ENCODE measurements at regions not wholly inside any gene's neighbourhood (a gene's known extent, or its start where the extent isn't known, plus 50 kb on each side); places are given as distances from the start of the nearest gene placed in this dataset.

- peak; percentile 37 to 91 (median 88) for DNase-seq
- 53 to 73% methylated on average over 2 of the region's 2 CpGs for WGBS, 2 donors
- TF ChIP-seq CTCF (IDR thresholded peaks at IDR 0.05; ENCODE audit: control extremely low read depth, extremely low read depth), result no peak
Observed at GRCh38 chr12:114984634-114985061, 300.7 kb upstream of the TBX3 start.

GRCh38 chr12:114982760-114983159, 298.8 kb upstream of the TBX3 start:
- peak in 1 of 3 donors; percentile 20 for DNase-seq
- 66 to 67% methylated on average over 2 of the region's 2 CpGs for WGBS, 2 donors
- no peak for ATAC-seq (ENCODE audit: insufficient read depth, low FRiP score)

More at GRCh38 chr12:114984634-114985061, 300.7 kb upstream of the TBX3 start:
- Histone ChIP-seq H3K4me1 (ENCODE audit: control insufficient read depth in 5 of 5, insufficient read depth in 5 of 5, low read length in 5 of 5) (no peaks in the 10 kb centered on the region), H3K36me3 (ENCODE audit: control insufficient read depth in 4 of 4, insufficient read depth in 4 of 4, low read length in 4 of 4) (no peaks in the 10 kb centered on the region), H3K27me3 (ENCODE audit: control insufficient read depth in 3 of 3, insufficient read depth in 3 of 3, low read length in 2 of 3) (no peaks in the 10 kb centered on the region), H3K9me3 (ENCODE audit: control insufficient read depth in 4 of 4, insufficient read depth in 3 of 4, low read length in 3 of 4) (peaks cover 0 to 4% (median 0%) of the 10 kb centered on the region in 4 donors), H3K9ac (ENCODE audit: insufficient read depth in 1 of 2, low read length in 2 of 2) (no peak overlapping the region), H3K4me3 (no peak overlapping the region), H3K27ac (ENCODE audit: low read depth in 1 of 2, low read length in 1 of 2) (no peak overlapping the region)
- no peak for ATAC-seq (ENCODE audit: insufficient read depth, low FRiP score)

GRCh38 chr12:114981036-114981435, 297.1 kb upstream of the TBX3 start:
- WGBS, 2 donors, result 79 to 91% methylated on average over 4 of the region's 4 CpGs
- Histone ChIP-seq H3K4me1 (ENCODE audit: control insufficient read depth in 5 of 5, insufficient read depth in 5 of 5, low read length in 5 of 5) (no peaks in the 10 kb centered on the region), H3K27me3 (ENCODE audit: control insufficient read depth in 3 of 3, insufficient read depth in 3 of 3, low read length in 2 of 3) (no peaks in the 10 kb centered on the region), H3K4me3 (no peak overlapping the region), H3K36me3 (ENCODE audit: control insufficient read depth in 4 of 4, insufficient read depth in 4 of 4, low read length in 4 of 4) (no peaks in the 10 kb centered on the region), H3K27ac (ENCODE audit: low read depth in 1 of 2, low read length in 1 of 2) (no peak overlapping the region), H3K9ac (ENCODE audit: insufficient read depth in 1 of 2, low read length in 2 of 2) (no peak overlapping the region), H3K9me3 (ENCODE audit: control insufficient read depth in 4 of 4, insufficient read depth in 3 of 4, low read length in 3 of 4) (peaks cover 0 to 4% (median 0%) of the 10 kb centered on the region in 4 donors)
- no peak for ATAC-seq (ENCODE audit: insufficient read depth, low FRiP score)
- no peak for TF ChIP-seq CTCF (IDR thresholded peaks at IDR 0.05; ENCODE audit: control extremely low read depth, extremely low read depth)
- peak in 2 of 3 donors; percentile 43 to 61 for DNase-seq

More at GRCh38 chr12:114982760-114983159, 298.8 kb upstream of the TBX3 start:
- Histone ChIP-seq H3K4me3 (no peak overlapping the region), H3K27me3 (ENCODE audit: control insufficient read depth in 3 of 3, insufficient read depth in 3 of 3, low read length in 2 of 3) (no peaks in the 10 kb centered on the region), H3K27ac (ENCODE audit: low read depth in 1 of 2, low read length in 1 of 2) (no peak overlapping the region), H3K36me3 (ENCODE audit: control insufficient read depth in 4 of 4, insufficient read depth in 4 of 4, low read length in 4 of 4) (no peaks in the 10 kb centered on the region), H3K9me3 (ENCODE audit: control insufficient read depth in 4 of 4, insufficient read depth in 3 of 4, low read length in 3 of 4) (peaks cover 0 to 4% (median 0%) of the 10 kb centered on the region in 4 donors), H3K4me1 (ENCODE audit: control insufficient read depth in 5 of 5, insufficient read depth in 5 of 5, low read length in 5 of 5) (no peaks in the 10 kb centered on the region), H3K9ac (ENCODE audit: insufficient read depth in 1 of 2, low read length in 2 of 2) (no peak overlapping the region)
- no peak for TF ChIP-seq CTCF (IDR thresholded peaks at IDR 0.05; ENCODE audit: control extremely low read depth, extremely low read depth)

- Histone ChIP-seq H3K4me3 (no peak overlapping the region), H3K36me3 (ENCODE audit: control insufficient read depth in 4 of 4, insufficient read depth in 4 of 4, low read length in 4 of 4) (no peaks in the 10 kb centered on the region), H3K27ac (ENCODE audit: low read depth in 1 of 2, low read length in 1 of 2) (no peak overlapping the region), H3K9ac (ENCODE audit: insufficient read depth in 1 of 2, low read length in 2 of 2) (no peak overlapping the region), H3K9me3 (ENCODE audit: control insufficient read depth in 4 of 4, insufficient read depth in 3 of 4, low read length in 3 of 4) (no peaks in the 10 kb centered on the region), H3K27me3 (ENCODE audit: control insufficient read depth in 3 of 3, insufficient read depth in 3 of 3, low read length in 2 of 3) (no peaks in the 10 kb centered on the region), H3K4me1 (ENCODE audit: control insufficient read depth in 5 of 5, insufficient read depth in 5 of 5, low read length in 5 of 5) (no peaks in the 10 kb centered on the region)
- DNase-seq (no peak), ATAC-seq (ENCODE audit: insufficient read depth, low FRiP score) (no peak)
- TF ChIP-seq CTCF (IDR thresholded peaks at IDR 0.05; ENCODE audit: control extremely low read depth, extremely low read depth), result no peak
Observed at GRCh38 chr12:114976959-114977358, 293.0 kb upstream of the TBX3 start.
